H1 (cell line): ENCODE measurements at regions not wholly inside any gene's neighbourhood (a gene's known extent, or its start where the extent isn't known, plus 50 kb on each side); places are given as distances from the start of the nearest gene placed in this dataset.
A peak's percentile ranks its signal among the peaks of the same experiment; 100 is the strongest.

ENCODE experiments used
- CTCF ChIA-PET: fragments of 300-600 bp; sonication (Branson Sonifier 250); formaldehyde crosslinking; loops from one replicate; lab custom pipeline; 2021; ENCODE audit not compliant: partially characterized antibody; lab: Charles Lee
- POLR2A ChIA-PET: fragments of 300-600 bp; sonication (Branson Sonifier 250); formaldehyde crosslinking; loops from one replicate; lab custom pipeline; 2021; ENCODE audit warnings: inconsistent platforms; ENCODE audit not compliant: partially characterized antibody; lab: Charles Lee
- DNase-seq, 2 experiments: peaks; one replicate each; pipeline versions ENCODE4 v3.0.0 to v3.0.0-alpha.2; 2010 to 2022; ENCODE audit warnings: low spot score in 2 of 2, low read depth in 1 of 2, mixed read lengths in 1 of 2
- FAIRE-seq: peaks from 2 replicates; lab custom pipeline; 2011; peaks lifted over from hg19 to GRCh38; lab: Jason Lieb, UNC
- H2AFZ ChIP-seq: 2 replicates; pipeline ENCODE4 v1.8.1; 2012; ENCODE audit warnings: low read length, inconsistent platforms
- H2AK5ac ChIP-seq: 2 replicates; pipeline ENCODE4 v1.6.1; 2013; ENCODE audit warnings: low read depth, low read length
- H2BK120ac ChIP-seq: replicated peaks from 2 replicates; pipeline ENCODE3; 2013; ENCODE audit warnings: low read depth, low read length, inconsistent platforms
- H2BK12ac ChIP-seq: 2 replicates; pipeline ENCODE4 v1.6.1; 2013; ENCODE audit warnings: low read depth, low read length
- H2BK15ac ChIP-seq: 2 replicates; pipeline ENCODE4 v1.6.1; 2013; ENCODE audit warnings: low read length
- H2BK20ac ChIP-seq: 2 replicates; pipeline ENCODE4 v1.6.1; 2013; ENCODE audit warnings: low read length
- H2BK5ac ChIP-seq: 2 replicates; pipeline ENCODE4 v1.6.1; 2013; ENCODE audit warnings: low read depth, low read length
- H3K14ac ChIP-seq: 2 replicates; pipeline ENCODE4 v1.6.1; 2013; ENCODE audit warnings: inconsistent platforms; ENCODE audit not compliant: insufficient read length
- H3K18ac ChIP-seq: 2 replicates; pipeline ENCODE4 v1.6.1; 2013; ENCODE audit warnings: low read length; ENCODE audit errors: extremely low read depth
- H3K23ac ChIP-seq: 2 replicates; pipeline ENCODE4 v1.6.1; 2013; ENCODE audit warnings: inconsistent platforms; ENCODE audit not compliant: insufficient read length
- H3K23me2 ChIP-seq: 2 replicates; pipeline ENCODE4 v1.6.1; 2013; ENCODE audit warnings: low read depth, low read length
- H3K27ac ChIP-seq: 2 replicates; pipeline ENCODE4 v1.6.1; 2011; ENCODE audit warnings: low read depth, low read length, inconsistent platforms
- H3K27me3 ChIP-seq, 4 experiments: replicated peaks in 1 of 4; 1 replicate in 1 of 4; 2 replicates in 3 of 4; pipeline versions ENCODE4 v1.6.1 to v1.8.1; 2011 to 2013; ENCODE audit warnings: low read length in 3 of 4, mild to moderate bottlenecking in 3 of 4, inconsistent platforms in 2 of 4, mixed read lengths in 2 of 4, moderate library complexity in 1 of 4; ENCODE audit not compliant: control insufficient read depth in 3 of 4, insufficient read depth in 3 of 4; ENCODE audit errors: extremely low read depth in 1 of 4
- H3K36me3 ChIP-seq, 4 experiments: 2 replicates each; pipeline versions ENCODE4 v1.6.1 to v1.8.1; 2011 to 2013; ENCODE audit warnings: mild to moderate bottlenecking in 4 of 4, low read length in 3 of 4, moderate library complexity in 2 of 4, control low read depth in 1 of 4, inconsistent platforms in 1 of 4; ENCODE audit not compliant: insufficient read depth in 4 of 4, control insufficient read depth in 2 of 4
- H3K4ac ChIP-seq: replicated peaks from 2 replicates; pipeline ENCODE3; 2013; ENCODE audit warnings: low read length, low read depth, mixed read lengths, inconsistent platforms; ENCODE audit not compliant: insufficient read length
- H3K4me1 ChIP-seq, 4 experiments: replicated peaks in 1 of 4; 1 replicate in 1 of 4; 2 replicates in 3 of 4; pipeline versions ENCODE4 v1.6.1 to v1.8.1; 2011 to 2013; ENCODE audit warnings: low read length in 3 of 4, inconsistent platforms in 2 of 4, mixed read lengths in 1 of 4; ENCODE audit not compliant: insufficient read depth in 4 of 4, control insufficient read depth in 3 of 4
- H3K4me2 ChIP-seq, 2 experiments: 2 replicates each; pipeline versions ENCODE4 v1.6.1 to v1.8.1; 2011 to 2013; ENCODE audit warnings: low read depth in 2 of 2, low read length in 2 of 2, control low read depth in 1 of 2, inconsistent platforms in 1 of 2, mild to moderate bottlenecking in 1 of 2; ENCODE audit not compliant: insufficient read depth in 1 of 2
- H3K4me3 ChIP-seq, 4 experiments: fragments of 200-600, 300-600 bp in 1 of 4; sonication (generic), shearing (Covaris generic), sonication (Bioruptor Twin) in 1 of 4; 2 replicates each; pipeline versions ENCODE4 v1.5.1 to v1.8.1; 2011 to 2016; ENCODE audit warnings: low read length in 4 of 4, low read depth in 3 of 4, control low read depth in 2 of 4, inconsistent platforms in 2 of 4, mild to moderate bottlenecking in 2 of 4, mixed read lengths in 1 of 4, moderate library complexity in 1 of 4; ENCODE audit not compliant: insufficient read depth in 2 of 4; ENCODE audit errors: extremely low read depth in 1 of 4
- H3K56ac ChIP-seq: replicated peaks from 2 replicates; pipeline ENCODE3; 2013; ENCODE audit warnings: low read depth, mild to moderate bottlenecking, mixed read lengths, low read length, inconsistent platforms; ENCODE audit not compliant: insufficient read length
- H3K79me1 ChIP-seq: 2 replicates; pipeline ENCODE4 v1.6.1; 2013; ENCODE audit warnings: low read depth, low read length, control low read depth
- H3K79me2 ChIP-seq, 2 experiments: 2 replicates each; pipeline versions ENCODE4 v1.6.1 to v1.8.1; 2012 to 2013; ENCODE audit warnings: low read length in 2 of 2, mild to moderate bottlenecking in 2 of 2, inconsistent platforms in 1 of 2; ENCODE audit not compliant: insufficient read depth in 2 of 2, control insufficient read depth in 1 of 2
- H3K9ac ChIP-seq, 4 experiments: replicated peaks in 1 of 4; 1 replicate in 1 of 4; 2 replicates in 3 of 4; pipeline versions ENCODE4 v1.6.1 to v1.8.1; 2011 to 2013; ENCODE audit warnings: low read depth in 3 of 4, low read length in 3 of 4, control low read depth in 2 of 4, mild to moderate bottlenecking in 2 of 4, moderate library complexity in 2 of 4, inconsistent platforms in 1 of 4; ENCODE audit errors: extremely low read depth in 1 of 4
- H3K9me3 ChIP-seq, 2 experiments: 2 replicates each; pipeline versions ENCODE4 v1.6.1 to v1.8.1; 2012 to 2013; ENCODE audit warnings: mild to moderate bottlenecking in 2 of 2, moderate library complexity in 2 of 2, control low read depth in 1 of 2, inconsistent platforms in 1 of 2, low read depth in 1 of 2, low read length in 1 of 2, mixed read lengths in 1 of 2; ENCODE audit not compliant: insufficient read depth in 2 of 2
- H4K20me1 ChIP-seq, 2 experiments: replicated peaks in 1 of 2; 2 replicates each; pipeline versions ENCODE3 to v1.8.1; 2011 to 2013; ENCODE audit warnings: inconsistent platforms in 2 of 2, low read length in 2 of 2, mild to moderate bottlenecking in 1 of 2; ENCODE audit not compliant: insufficient read depth in 2 of 2, control insufficient read depth in 1 of 2
- H4K5ac ChIP-seq: 2 replicates; pipeline ENCODE4 v1.6.1; 2013; ENCODE audit warnings: low read length, low read depth, mixed read lengths, inconsistent platforms; ENCODE audit not compliant: insufficient read length
- H4K8ac ChIP-seq: 2 replicates; pipeline ENCODE4 v1.8.0; 2013; ENCODE audit warnings: mild to moderate bottlenecking, moderate library complexity, low read length, inconsistent platforms; ENCODE audit not compliant: insufficient read depth; ENCODE audit errors: extremely low read depth
- H4K91ac ChIP-seq: replicated peaks from 2 replicates; pipeline ENCODE3; 2013; ENCODE audit warnings: low read length, mixed read lengths, inconsistent platforms; ENCODE audit not compliant: insufficient read length
- CTCF ChIP-seq, 3 experiments: IDR thresholded peaks; 1 replicate in 2 of 3; 2 replicates in 1 of 3; pipeline versions ENCODE4 v1.5.1 to v1.6.1; 2011; ENCODE audit warnings: low read length in 3 of 3, mild to moderate bottlenecking in 3 of 3, inconsistent platforms in 2 of 3, low read depth in 1 of 3, moderate library complexity in 1 of 3; ENCODE audit not compliant: insufficient read depth in 1 of 3; ENCODE audit errors: control extremely low read depth in 1 of 3
- GTF2F1 ChIP-seq: IDR thresholded peaks from 2 replicates; pipeline ENCODE4 v1.6.1; 2012; ENCODE audit warnings: low read depth, low read length, improper control_type of control experiment, borderline replicate concordance
- RAD21 ChIP-seq, 2 experiments: IDR thresholded peaks in 1 of 2; conservative IDR thresholded peaks in 1 of 2; 2 replicates each; pipeline ENCODE4 v1.6.1; 2011; ENCODE audit warnings: low read depth in 2 of 2, low read length in 2 of 2, improper control_type of control experiment in 1 of 2, inconsistent platforms in 1 of 2, mild to moderate bottlenecking in 1 of 2, moderate library complexity in 1 of 2
- SRF ChIP-seq: IDR thresholded peaks from 2 replicates; pipeline ENCODE4 v1.6.1; 2011; ENCODE audit warnings: mild to moderate bottlenecking, low read depth, low read length, moderate library complexity
- WGBS, 2 experiments: shearing (Covaris generic) in 1 of 2; methylation state at CpG; one replicate each; pipeline versions ENCODE4 v1.1.6 to v1.1.7; 2013 to 2015; ENCODE audit warnings: low lambda C conversion rate in 2 of 2, mixed read lengths in 2 of 2, inconsistent platforms in 1 of 2, low coverage in 1 of 2, missing lambda C conversion rate in 1 of 2; ENCODE audit not compliant: insufficient replicate concordance in 2 of 2, insufficient coverage in 1 of 2, insufficient read length in 1 of 2; ENCODE audit errors: extremely low coverage in 1 of 2, missing lambda C conversion rate in 1 of 2; 5-methylcytosine and 5-hydroxymethylcytosine counted together

DNA sequence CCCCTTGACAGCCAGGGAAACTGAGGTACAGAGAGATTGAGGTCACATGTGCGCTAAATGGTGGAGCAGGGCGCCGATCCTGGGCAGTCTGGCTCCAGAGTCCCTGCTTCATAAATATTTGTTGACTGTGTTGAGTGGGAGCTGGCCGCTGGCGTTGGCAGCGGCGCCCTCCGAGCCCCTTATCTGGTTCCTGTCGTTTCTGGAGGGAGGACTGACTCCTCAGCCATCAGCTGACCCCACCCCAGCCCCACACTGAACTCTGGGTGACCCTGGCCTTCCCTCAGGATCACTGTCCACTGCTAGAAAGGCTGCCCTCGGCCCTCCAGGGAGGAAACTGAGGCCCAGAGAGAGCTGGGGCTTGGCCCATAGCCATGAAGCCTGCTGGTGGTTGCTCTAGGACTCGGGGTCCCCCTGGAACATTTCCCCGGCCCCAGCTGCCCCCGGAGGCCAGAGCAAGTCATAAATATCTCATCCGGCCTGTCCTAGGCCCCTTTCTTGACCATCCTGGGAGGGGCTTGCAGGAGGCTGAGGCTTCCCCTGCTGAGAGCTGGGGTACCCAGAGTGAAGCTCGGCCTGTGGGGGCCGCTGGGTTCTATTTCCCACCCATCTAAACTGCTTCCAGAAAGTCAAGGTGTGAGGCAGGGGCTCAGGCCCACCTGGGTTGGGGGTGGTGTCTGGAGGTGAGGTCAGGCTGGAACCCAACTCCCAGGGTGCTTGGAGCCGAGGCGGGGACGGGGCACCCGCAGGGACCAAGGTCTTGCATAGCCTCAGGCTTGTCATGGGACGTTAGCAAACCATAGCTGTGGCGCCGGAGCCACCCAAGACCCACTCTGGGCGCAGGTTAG, 51.7 kb upstream of the GSE1 start:
- peaks cover 4 to 21% of the 10 kb centered on the region in 2 experiments for H4K20me1 ChIP-seq
- peak overlapping the region; percentile 32 for H3K4ac ChIP-seq
- H3K18ac ChIP-seq, result peak overlapping the region; percentile 52; the same call in 1 of the 2 replicates
- no peak overlapping the region for H3K4me3 ChIP-seq
- no peaks in the 10 kb centered on the region for H3K36me3 ChIP-seq
- ChIA-PET POLR2A (interaction anchor here (1.5 to 5.9 kb wide), 3 partner anchors 9 to 16 kb away, joined by 6 to 27 read pairs (median 9); no protein-coding TSS in a partner anchor), CTCF (interaction anchor here (0.6 to 5.4 kb wide), 23 partner anchors 11 to 264 kb away, joined by 3 to 48 read pairs (median 4); no protein-coding TSS in a partner anchor)
- H2BK20ac ChIP-seq, result 0 out of 2 replicates have a peak overlapping the region, but pooled peaks have one; percentile 24
- H2BK120ac ChIP-seq, result peak overlapping the region; percentile 10
- H2BK15ac ChIP-seq, result peak overlapping the region; percentile 92; the same call in 1 of the 2 replicates
- TF ChIP-seq GTF2F1 (no peak), RAD21 (IDR thresholded peaks at IDR 0.05 in 1 of 2, conservative IDR thresholded peaks at IDR 0.05 in 1 of 2; ENCODE audit: low read depth in 2 of 2, low read length in 2 of 2) (peak in 1 of 2 experiments; percentile 11; a peak in 1 of 4 replicates), CTCF (IDR thresholded peaks at IDR 0.05; ENCODE audit: control extremely low read depth in 1 of 3, insufficient read depth in 1 of 3, low read depth in 1 of 3, low read length in 3 of 3) (peak in 1 of 3 experiments; percentile 6; a peak in 1 of 4 replicates), SRF (no peak)
- peak overlapping the region; percentile 64; the same call in 1 of the 2 replicates for H2BK12ac ChIP-seq
- H2AFZ ChIP-seq, result no peak overlapping the region
- H3K4me1 ChIP-seq, result peaks cover 6 to 44% (median 23%) of the 10 kb centered on the region in 4 experiments
- H2BK5ac ChIP-seq, result no peak overlapping the region
- H3K79me2 ChIP-seq, result peaks cover 10 to 63% of the 10 kb centered on the region in 2 experiments; a peak in 3 of 4 replicates
- H3K4me2 ChIP-seq, result no peak overlapping the region
- FAIRE-seq (no peak), DNase-seq (peak in 1 of 2 experiments; percentile 50)
- peak overlapping the region; percentile 58; the same call in 1 of the 2 replicates for H4K8ac ChIP-seq
- H3K23me2 ChIP-seq, result peaks cover 8% of the 10 kb centered on the region
- H3K9ac ChIP-seq, result no peak overlapping the region
- peaks cover 16% of the 10 kb centered on the region for H3K79me1 ChIP-seq
- H3K27me3 ChIP-seq, result no peaks in the 10 kb centered on the region; a peak in 1 of 7 replicates
- H3K27ac ChIP-seq, result no peak overlapping the region
- WGBS, 2 experiments, result 84% methylated on average over 24 of the region's 24 CpGs; no CpG with 5 or more reads in 1 of the 2 experiments
- H3K56ac ChIP-seq, result no peak overlapping the region
- H3K23ac ChIP-seq, result no peak overlapping the region
- no peak overlapping the region for H4K5ac ChIP-seq
- H2AK5ac ChIP-seq, result no peak overlapping the region; the same call in 1 of the 2 replicates
- peak overlapping the region; percentile 25 for H4K91ac ChIP-seq
- H3K9me3 ChIP-seq, result no peaks in the 10 kb centered on the region
- H3K14ac ChIP-seq, result no peak overlapping the region
